Gastroesophageal sphincter (tissue), 3 donors: ENCODE measurements at regions not wholly inside any gene's neighbourhood (a gene's known extent, or its start where the extent isn't known, plus 50 kb on each side); places are given as distances from the start of the nearest gene placed in this dataset.

ENCODE experiments used
- EP300 ChIP-seq: sonication (generic); formaldehyde crosslinking; IDR thresholded peaks from one replicate; pipeline ENCODE4 v1.6.1; 2017; ENCODE audit warnings: antibody characterized with exemption, mild to moderate bottlenecking
- POLR2A ChIP-seq, 2 donors: fragments of 450-650 bp; IDR thresholded peaks; one replicate each; pipeline ENCODE4 v1.6.1; 2017; ENCODE audit warnings: antibody characterized with exemption in 2 of 2, mild to moderate bottlenecking in 2 of 2, moderate library complexity in 1 of 2
- TF ChIP-seq, protein P1 (sequence below), 4 experiments: fragments of 200-600 bp in 2 of 4; fragments of 450-650 bp in 2 of 4; sonication (generic) in 1 of 4; IDR thresholded peaks; one replicate each; pipeline ENCODE4 v1.5.1; 2017 to 2019; ENCODE audit warnings: antibody characterized with exemption in 4 of 4, mild to moderate bottlenecking in 2 of 4, moderate library complexity in 2 of 4

DNA sequence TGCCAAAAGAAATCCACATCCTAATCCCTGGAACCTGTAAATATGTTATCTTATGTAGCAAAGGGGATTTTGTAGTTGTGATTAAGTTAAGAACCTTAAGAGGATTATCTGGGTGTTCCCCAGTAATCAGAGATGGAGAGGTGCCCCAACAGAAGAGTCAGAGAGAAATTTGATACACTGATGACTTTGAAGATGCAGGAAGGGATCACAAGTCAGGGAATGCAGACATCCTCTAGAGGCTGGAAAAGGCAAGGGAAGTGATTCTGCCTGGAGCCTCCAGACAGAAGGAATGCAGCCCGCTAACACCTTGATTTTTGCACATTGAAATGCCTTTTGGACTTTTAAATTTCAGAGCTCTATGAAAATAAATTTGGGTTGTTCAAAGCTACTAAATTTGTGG is 531.7 kb downstream of the DNAJB9 start:
- TF ChIP-seq POLR2A (IDR thresholded peaks at IDR 0.05) (no peak), EP300 (no peak)
- TF ChIP-seq, protein P1, sequence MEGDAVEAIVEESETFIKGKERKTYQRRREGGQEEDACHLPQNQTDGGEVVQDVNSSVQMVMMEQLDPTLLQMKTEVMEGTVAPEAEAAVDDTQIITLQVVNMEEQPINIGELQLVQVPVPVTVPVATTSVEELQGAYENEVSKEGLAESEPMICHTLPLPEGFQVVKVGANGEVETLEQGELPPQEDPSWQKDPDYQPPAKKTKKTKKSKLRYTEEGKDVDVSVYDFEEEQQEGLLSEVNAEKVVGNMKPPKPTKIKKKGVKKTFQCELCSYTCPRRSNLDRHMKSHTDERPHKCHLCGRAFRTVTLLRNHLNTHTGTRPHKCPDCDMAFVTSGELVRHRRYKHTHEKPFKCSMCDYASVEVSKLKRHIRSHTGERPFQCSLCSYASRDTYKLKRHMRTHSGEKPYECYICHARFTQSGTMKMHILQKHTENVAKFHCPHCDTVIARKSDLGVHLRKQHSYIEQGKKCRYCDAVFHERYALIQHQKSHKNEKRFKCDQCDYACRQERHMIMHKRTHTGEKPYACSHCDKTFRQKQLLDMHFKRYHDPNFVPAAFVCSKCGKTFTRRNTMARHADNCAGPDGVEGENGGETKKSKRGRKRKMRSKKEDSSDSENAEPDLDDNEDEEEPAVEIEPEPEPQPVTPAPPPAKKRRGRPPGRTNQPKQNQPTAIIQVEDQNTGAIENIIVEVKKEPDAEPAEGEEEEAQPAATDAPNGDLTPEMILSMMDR (IDR thresholded peaks at IDR 0.05): no peak
